HEK293 (cell line): ENCODE measurements at regions not wholly inside any gene's neighbourhood (a gene's known extent, or its start where the extent isn't known, plus 50 kb on each side); places are given as distances from the start of the nearest gene placed in this dataset.

Experiments
- CTCF ChIA-PET: fragments of 350-600 bp; formaldehyde crosslinking; extraction: SDS; loops from one replicate; lab custom pipeline; 2021; ENCODE audit warnings: antibody characterized with exemption; lab: Yijun Ruan, JAX
- POLR2A ChIA-PET: fragments of 300-600 bp; formaldehyde crosslinking; extraction: SDS; loops from one replicate; lab custom pipeline; 2020; ENCODE audit warnings: antibody characterized with exemption, inconsistent platforms; lab: Yijun Ruan, JAX
- H3K27ac ChIP-seq: fragments of 200-500 bp; sonication (Bioruptor generic); 2 replicates; pipeline ENCODE4 v1.5.1; 2014; ENCODE audit warnings: low read depth, low read length, control low read depth, inconsistent platforms; ENCODE audit errors: extremely low read depth
- H3K36me3 ChIP-seq, 2 experiments: fragments of 200-500 bp in 1 of 2; sonication (Bioruptor generic) in 1 of 2; 1 replicate in 1 of 2; 2 replicates in 1 of 2; pipeline ENCODE4 v1.5.1; 2014 to 2017; ENCODE audit warnings: inconsistent platforms in 2 of 2, low read length in 2 of 2; ENCODE audit not compliant: control insufficient read depth in 2 of 2, insufficient read depth in 1 of 2
- H3K4me1 ChIP-seq: fragments of 200-500 bp; sonication (Bioruptor generic); 2 replicates; pipeline ENCODE4 v1.5.1; 2014; ENCODE audit warnings: mild to moderate bottlenecking, low read length, inconsistent platforms; ENCODE audit not compliant: control insufficient read depth, insufficient read depth
- H3K4me3 ChIP-seq: 2 replicates; pipeline ENCODE4 v1.5.1; 2011; ENCODE audit warnings: low read depth, mild to moderate bottlenecking, control low read depth, low read length, moderate library complexity
- H3K9me3 ChIP-seq: fragments of 200-500 bp; sonication (Bioruptor generic); 2 replicates; pipeline ENCODE4 v1.5.1; 2014; ENCODE audit warnings: low read depth, low read length, inconsistent platforms; ENCODE audit not compliant: control insufficient read depth, insufficient read depth
- KLF8 ChIP-seq: fragments of 450-650 bp; formaldehyde crosslinking; IDR thresholded peaks from 2 replicates; pipeline ENCODE4 v1.5.1; 2016; ENCODE audit warnings: missing biosample characterization, missing genetic modification characterization
- MYNN ChIP-seq: fragments of 450-650 bp; formaldehyde crosslinking; IDR thresholded peaks from 2 replicates; pipeline ENCODE4 v1.5.1; 2016; ENCODE audit warnings: missing biosample characterization, missing genetic modification characterization, borderline replicate concordance
- RBAK ChIP-seq: fragments of 450-650 bp; formaldehyde crosslinking; IDR thresholded peaks from 2 replicates; pipeline ENCODE4 v1.5.1; 2016; ENCODE audit warnings: missing biosample characterization, missing genetic modification characterization
- TRIM28 ChIP-seq: IDR thresholded peaks from 2 replicates; pipeline ENCODE4 v1.6.1; 2011; ENCODE audit warnings: low read length, control low read depth, borderline replicate concordance
- YY1 ChIP-seq: fragments of 450-650 bp; formaldehyde crosslinking; IDR thresholded peaks from 2 replicates; pipeline ENCODE4 v1.5.1; 2018; ENCODE audit warnings: missing biosample characterization, missing genetic modification characterization
- ZBTB17 ChIP-seq: fragments of 450-650 bp; formaldehyde crosslinking; IDR thresholded peaks from 2 replicates; pipeline ENCODE4 v1.5.1; 2016; ENCODE audit warnings: missing biosample characterization, missing genetic modification characterization
- ZBTB20 ChIP-seq: fragments of 450-650 bp; formaldehyde crosslinking; IDR thresholded peaks from 2 replicates; pipeline ENCODE4 v1.5.1; 2016; ENCODE audit warnings: missing biosample characterization, missing genetic modification characterization
- ZBTB26 ChIP-seq: fragments of 450-650 bp; formaldehyde crosslinking; optimal IDR thresholded peaks from 2 replicates; pipeline ENCODE3; 2016; ENCODE audit warnings: missing biosample characterization, mild to moderate bottlenecking, missing genetic modification characterization
- ZBTB6 ChIP-seq: fragments of 450-650 bp; formaldehyde crosslinking; IDR thresholded peaks from 2 replicates; pipeline ENCODE4 v1.5.1; 2017; ENCODE audit warnings: missing biosample characterization, missing genetic modification characterization
- ZFP41 ChIP-seq: fragments of 450-650 bp; formaldehyde crosslinking; IDR thresholded peaks from 2 replicates; pipeline ENCODE4 v1.5.1; 2016; ENCODE audit warnings: missing biosample characterization, missing genetic modification characterization, borderline replicate concordance
- ZNF24 ChIP-seq: fragments of 450-650 bp; formaldehyde crosslinking; IDR thresholded peaks from 2 replicates; pipeline ENCODE4 v1.5.1; 2016; ENCODE audit warnings: missing biosample characterization, missing genetic modification characterization
- ZNF248 ChIP-seq: fragments of 450-650 bp; formaldehyde crosslinking; IDR thresholded peaks from 2 replicates; pipeline ENCODE4 v1.5.1; 2017; ENCODE audit warnings: missing biosample characterization, missing genetic modification characterization
- ZNF280C ChIP-seq: fragments of 450-650 bp; formaldehyde crosslinking; IDR thresholded peaks from 2 replicates; pipeline ENCODE4 v1.5.1; 2016; ENCODE audit warnings: missing biosample characterization, missing genetic modification characterization
- ZNF311 ChIP-seq: fragments of 450-650 bp; formaldehyde crosslinking; IDR thresholded peaks from 2 replicates; pipeline ENCODE4 v1.5.1; 2017; ENCODE audit warnings: missing biosample characterization, missing genetic modification characterization, borderline replicate concordance
- ZNF391 ChIP-seq: fragments of 450-650 bp; formaldehyde crosslinking; IDR thresholded peaks from 2 replicates; pipeline ENCODE4 v1.5.1; 2016; ENCODE audit warnings: low read depth, missing biosample characterization, missing genetic modification characterization, borderline replicate concordance
- ZNF48 ChIP-seq: fragments of 450-650 bp; formaldehyde crosslinking; IDR thresholded peaks from 2 replicates; pipeline ENCODE4 v1.5.1; 2016; ENCODE audit warnings: missing biosample characterization, missing genetic modification characterization
- ZNF549 ChIP-seq: fragments of 450-650 bp; IDR thresholded peaks from 2 replicates; pipeline ENCODE4 v1.5.1; 2018; ENCODE audit warnings: missing biosample characterization, missing genetic modification characterization, mild to moderate bottlenecking, inconsistent platforms, moderate library complexity
- ZNF558 ChIP-seq: fragments of 450-650 bp; formaldehyde crosslinking; IDR thresholded peaks from 2 replicates; pipeline ENCODE4 v1.5.1; 2016; ENCODE audit warnings: missing biosample characterization, missing genetic modification characterization
- ZNF596 ChIP-seq: fragments of 450-650 bp; IDR thresholded peaks from 2 replicates; pipeline ENCODE4 v1.5.0; 2018; ENCODE audit warnings: missing biosample characterization, mild to moderate bottlenecking, missing genetic modification characterization, moderate library complexity
- ZNF629 ChIP-seq: fragments of 450-650 bp; formaldehyde crosslinking; IDR thresholded peaks from 2 replicates; pipeline ENCODE4 v1.5.1; 2017; ENCODE audit warnings: missing biosample characterization, missing genetic modification characterization
- ZNF785 ChIP-seq: fragments of 450-650 bp; formaldehyde crosslinking; IDR thresholded peaks from 2 replicates; pipeline ENCODE4 v1.5.1; 2016; ENCODE audit warnings: missing biosample characterization, missing genetic modification characterization
- ZNF837 ChIP-seq: fragments of 450-650 bp; formaldehyde crosslinking; IDR thresholded peaks from 2 replicates; pipeline ENCODE4 v1.5.1; 2016; ENCODE audit warnings: missing biosample characterization, missing genetic modification characterization
- ZNF843 ChIP-seq: fragments of 450-650 bp; formaldehyde crosslinking; IDR thresholded peaks from 2 replicates; pipeline ENCODE4 v1.5.1; 2016; ENCODE audit warnings: missing biosample characterization, missing genetic modification characterization
- TF ChIP-seq, protein P1 (sequence below): fragments of 450-650 bp; formaldehyde crosslinking; IDR thresholded peaks from 2 replicates; pipeline ENCODE4 v1.5.1; 2017; ENCODE audit warnings: missing biosample characterization, missing genetic modification characterization

GRCh38 chr18:24741321-24741720 lies 280.9 kb downstream of the HRH4 start:
- Histone ChIP-seq H3K36me3 (no peaks in the 10 kb centered on the region), H3K27ac (no peak overlapping the region), H3K9me3 (no peaks in the 10 kb centered on the region), H3K4me3 (no peak overlapping the region), H3K4me1 (no peaks in the 10 kb centered on the region)
- POLR2A ChIA-PET: no interaction called here
- TF ChIP-seq TRIM28: no peak
- TF ChIP-seq ZNF629: no peak
- no peak for TF ChIP-seq ZFP41 (tag by site-specific recombination)
- TF ChIP-seq ZNF549 (tag by site-specific recombination): no peak
- TF ChIP-seq MYNN: no peak
- no peak for TF ChIP-seq YY1
- TF ChIP-seq ZNF785 (tag by site-specific recombination): no peak
- TF ChIP-seq ZNF311: no peak
- TF ChIP-seq ZBTB20: no peak
- TF ChIP-seq ZNF48 (tag by site-specific recombination): no peak
- TF ChIP-seq ZBTB26: no peak
- CTCF ChIA-PET: interaction anchor here (0.6 to 1.4 kb wide), 3 partner anchors 11 to 235 kb away, joined by 3 to 5 read pairs (median 3); no protein-coding TSS in a partner anchor

DNA sequence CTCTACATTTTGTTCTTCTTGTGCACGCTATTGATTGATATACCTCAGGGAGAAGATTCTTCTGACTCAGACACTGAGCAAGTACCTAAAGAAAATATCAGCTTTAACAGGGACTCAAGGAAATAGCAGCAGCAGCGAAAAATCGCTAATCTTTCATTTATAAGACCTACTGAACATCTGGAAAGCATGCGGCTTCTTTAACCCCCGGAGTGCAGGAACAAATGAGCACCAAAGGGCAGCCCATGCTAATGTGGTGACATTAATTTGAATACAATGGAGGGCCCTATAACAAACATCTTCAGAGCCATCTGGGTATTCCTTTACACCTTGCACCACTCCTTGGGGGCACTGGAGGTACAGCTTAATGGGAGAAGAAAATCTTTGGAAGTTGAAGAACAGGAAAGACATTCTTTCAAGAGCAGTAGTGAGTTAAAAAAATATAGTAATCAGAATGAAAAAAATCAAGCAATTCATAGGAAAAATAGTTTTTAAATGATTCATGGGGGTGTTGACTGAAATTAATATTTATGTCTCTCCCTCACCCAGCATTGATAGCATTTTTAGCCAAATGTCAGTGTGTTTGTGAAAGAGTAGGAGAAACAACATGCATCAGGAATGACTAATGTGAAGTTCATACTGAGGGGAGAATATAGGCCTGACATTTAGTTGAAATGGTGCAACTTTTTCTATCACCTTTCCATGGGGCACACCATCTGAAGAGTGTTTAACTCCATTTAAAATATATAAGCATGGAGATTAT lies 281.7 kb downstream of the HRH4 start:
- H3K4me3 ChIP-seq: no peak overlapping the region
- no peaks in the 10 kb centered on the region for H3K36me3 ChIP-seq
- ChIA-PET POLR2A (no interaction called here), CTCF (interaction anchor here (0.6 to 1.4 kb wide), 3 partner anchors 10 to 236 kb away, joined by 3 to 5 read pairs (median 3); no protein-coding TSS in a partner anchor)
- no peaks in the 10 kb centered on the region for H3K9me3 ChIP-seq
- no peak for TF ChIP-seq ZNF280C (tag by site-specific recombination)
- TF ChIP-seq ZNF596: no peak
- TF ChIP-seq ZBTB17 (tag by site-specific recombination): no peak
- no peak for TF ChIP-seq ZNF837 (tag by site-specific recombination)
- TF ChIP-seq ZNF558: no peak
- TF ChIP-seq KLF8: no peak
- TF ChIP-seq ZNF248 (tag by site-specific recombination): no peak
- no peak for TF ChIP-seq ZNF24 (tag by site-specific recombination)
- TF ChIP-seq ZNF391 (tag by site-specific recombination): no peak
- no peak overlapping the region for H3K27ac ChIP-seq
- no peaks in the 10 kb centered on the region for H3K4me1 ChIP-seq

DNA sequence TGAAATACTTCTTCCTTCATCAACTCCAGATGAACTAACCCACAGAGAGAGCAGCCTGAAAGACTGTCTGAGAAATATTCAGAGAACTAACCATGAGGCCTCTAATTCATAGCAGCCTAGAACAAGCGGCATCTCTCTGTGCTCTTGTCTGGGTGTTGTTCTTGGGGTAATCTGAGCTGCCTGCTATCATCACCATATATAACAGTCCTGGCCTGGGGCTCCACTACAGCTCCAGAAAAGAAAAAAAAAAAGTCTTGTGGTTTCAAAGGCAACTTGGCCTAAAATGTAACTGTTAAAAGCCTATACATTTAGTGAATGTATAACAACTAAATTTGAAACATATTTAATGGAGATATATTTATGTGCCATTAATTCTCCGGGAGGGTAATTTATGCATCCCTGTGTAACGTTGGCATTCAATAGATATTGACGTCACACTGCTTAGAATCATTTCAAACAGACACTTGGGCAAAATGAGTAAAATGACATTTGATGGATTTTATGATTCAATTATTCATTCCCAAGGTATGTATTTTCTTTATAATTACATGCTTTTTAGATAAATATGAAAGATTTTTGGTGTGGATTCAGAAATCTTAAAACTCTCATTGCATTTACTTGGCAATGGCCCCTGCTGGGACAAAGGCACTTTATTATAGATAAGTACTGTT lies 294.3 kb downstream of the HRH4 start:
- ChIA-PET CTCF (no interaction called here), POLR2A (no interaction called here)
- 0 out of 2 replicates have a peak, but pooled peaks cover 2% of the 10 kb centered on the region for H3K4me1 ChIP-seq
- no peak overlapping the region for H3K27ac ChIP-seq
- no peaks in the 10 kb centered on the region for H3K9me3 ChIP-seq
- H3K4me3 ChIP-seq: no peak overlapping the region
- TF ChIP-seq TRIM28 (peak; percentile 68; the same call in 1 of the 2 replicates), ZNF843 (tag by site-specific recombination) (no peak), ZBTB6 (peak; percentile 20; the same call in 1 of the 2 replicates), RBAK (tag by site-specific recombination) (no peak), ZNF629 (peak; percentile 37; the same call in 1 of the 2 replicates)
- TF ChIP-seq, protein P1, sequence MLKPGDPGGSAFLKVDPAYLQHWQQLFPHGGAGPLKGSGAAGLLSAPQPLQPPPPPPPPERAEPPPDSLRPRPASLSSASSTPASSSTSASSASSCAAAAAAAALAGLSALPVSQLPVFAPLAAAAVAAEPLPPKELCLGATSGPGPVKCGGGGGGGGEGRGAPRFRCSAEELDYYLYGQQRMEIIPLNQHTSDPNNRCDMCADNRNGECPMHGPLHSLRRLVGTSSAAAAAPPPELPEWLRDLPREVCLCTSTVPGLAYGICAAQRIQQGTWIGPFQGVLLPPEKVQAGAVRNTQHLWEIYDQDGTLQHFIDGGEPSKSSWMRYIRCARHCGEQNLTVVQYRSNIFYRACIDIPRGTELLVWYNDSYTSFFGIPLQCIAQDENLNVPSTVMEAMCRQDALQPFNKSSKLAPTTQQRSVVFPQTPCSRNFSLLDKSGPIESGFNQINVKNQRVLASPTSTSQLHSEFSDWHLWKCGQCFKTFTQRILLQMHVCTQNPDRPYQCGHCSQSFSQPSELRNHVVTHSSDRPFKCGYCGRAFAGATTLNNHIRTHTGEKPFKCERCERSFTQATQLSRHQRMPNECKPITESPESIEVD (tag by site-specific recombination): peak; percentile 34; the same call in 1 of the 2 replicates
- no peaks in the 10 kb centered on the region for H3K36me3 ChIP-seq
